PFSK-1 (cell line): ENCODE measurements at regions not wholly inside any gene's neighbourhood (a gene's known extent, or its start where the extent isn't known, plus 50 kb on each side); places are given as distances from the start of the nearest gene placed in this dataset.

Experiments
- FOXP2 ChIP-seq: optimal IDR thresholded peaks from 2 replicates; pipeline ENCODE3; 2011; ENCODE audit warnings: borderline replicate concordance, control low read depth, inconsistent platforms; ENCODE audit not compliant: insufficient read depth; ENCODE audit errors: extremely low read length, extremely low read depth
- POLR2AphosphoS5 ChIP-seq: IDR thresholded peaks from 2 replicates; pipeline ENCODE4 v1.6.1; 2012; ENCODE audit warnings: low read depth, mild to moderate bottlenecking, control low read depth, low read length, moderate library complexity
- SIN3A ChIP-seq: IDR thresholded peaks from 2 replicates; pipeline ENCODE4 v1.6.1; 2012; ENCODE audit warnings: mild to moderate bottlenecking, low read length, moderate library complexity, borderline replicate concordance; ENCODE audit not compliant: insufficient read depth
- TAF1 ChIP-seq: IDR thresholded peaks from 2 replicates; pipeline ENCODE4 v1.6.1; 2012; ENCODE audit warnings: low read length, control low read depth, borderline replicate concordance; ENCODE audit not compliant: insufficient read depth
- TF ChIP-seq, protein P1 (sequence below), 2 experiments: IDR thresholded peaks; 2 replicates each; pipeline versions ENCODE4 v1.6.1 to v1.8.0; 2011 to 2012; ENCODE audit warnings: low read depth in 2 of 2, low read length in 2 of 2, control low read depth in 1 of 2, inconsistent platforms in 1 of 2, mild to moderate bottlenecking in 1 of 2, moderate library complexity in 1 of 2; ENCODE audit not compliant: insufficient read depth in 1 of 2

DNA sequence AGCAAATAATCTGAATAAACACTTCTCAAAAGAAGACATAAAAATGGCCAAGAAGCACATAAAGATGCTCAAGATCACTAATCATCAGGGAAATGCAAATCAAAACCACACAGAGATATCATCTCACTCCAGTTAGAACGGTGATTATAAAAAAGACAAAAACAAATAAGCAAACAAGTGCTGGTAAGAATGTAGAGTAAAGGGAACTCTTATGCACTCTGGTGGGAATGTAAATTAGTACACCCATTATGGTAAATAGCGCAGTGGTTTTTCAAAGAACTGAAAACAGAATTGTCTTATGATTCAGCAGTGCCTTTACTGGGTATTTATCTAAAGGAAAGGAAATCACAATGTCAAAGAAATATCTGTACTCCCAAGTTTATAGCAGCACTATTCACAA is 343.2 kb downstream of the HAPSTR1 start:
- no peak for TF ChIP-seq FOXP2
- TF ChIP-seq POLR2AphosphoS5, result no peak
- TF ChIP-seq SIN3A, result no peak
- TF ChIP-seq TAF1, result no peak
- TF ChIP-seq, protein P1, sequence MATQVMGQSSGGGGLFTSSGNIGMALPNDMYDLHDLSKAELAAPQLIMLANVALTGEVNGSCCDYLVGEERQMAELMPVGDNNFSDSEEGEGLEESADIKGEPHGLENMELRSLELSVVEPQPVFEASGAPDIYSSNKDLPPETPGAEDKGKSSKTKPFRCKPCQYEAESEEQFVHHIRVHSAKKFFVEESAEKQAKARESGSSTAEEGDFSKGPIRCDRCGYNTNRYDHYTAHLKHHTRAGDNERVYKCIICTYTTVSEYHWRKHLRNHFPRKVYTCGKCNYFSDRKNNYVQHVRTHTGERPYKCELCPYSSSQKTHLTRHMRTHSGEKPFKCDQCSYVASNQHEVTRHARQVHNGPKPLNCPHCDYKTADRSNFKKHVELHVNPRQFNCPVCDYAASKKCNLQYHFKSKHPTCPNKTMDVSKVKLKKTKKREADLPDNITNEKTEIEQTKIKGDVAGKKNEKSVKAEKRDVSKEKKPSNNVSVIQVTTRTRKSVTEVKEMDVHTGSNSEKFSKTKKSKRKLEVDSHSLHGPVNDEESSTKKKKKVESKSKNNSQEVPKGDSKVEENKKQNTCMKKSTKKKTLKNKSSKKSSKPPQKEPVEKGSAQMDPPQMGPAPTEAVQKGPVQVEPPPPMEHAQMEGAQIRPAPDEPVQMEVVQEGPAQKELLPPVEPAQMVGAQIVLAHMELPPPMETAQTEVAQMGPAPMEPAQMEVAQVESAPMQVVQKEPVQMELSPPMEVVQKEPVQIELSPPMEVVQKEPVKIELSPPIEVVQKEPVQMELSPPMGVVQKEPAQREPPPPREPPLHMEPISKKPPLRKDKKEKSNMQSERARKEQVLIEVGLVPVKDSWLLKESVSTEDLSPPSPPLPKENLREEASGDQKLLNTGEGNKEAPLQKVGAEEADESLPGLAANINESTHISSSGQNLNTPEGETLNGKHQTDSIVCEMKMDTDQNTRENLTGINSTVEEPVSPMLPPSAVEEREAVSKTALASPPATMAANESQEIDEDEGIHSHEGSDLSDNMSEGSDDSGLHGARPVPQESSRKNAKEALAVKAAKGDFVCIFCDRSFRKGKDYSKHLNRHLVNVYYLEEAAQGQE (IDR thresholded peaks at IDR 0.05; ENCODE audit: insufficient read depth in 1 of 2, low read depth in 2 of 2, low read length in 2 of 2), result no peak
